ENCODE measurements at regions not wholly inside any gene's neighbourhood (a gene's known extent, or its start where the extent isn't known, plus 50 kb on each side); places are given as distances from the start of the nearest gene placed in this dataset.

DNA sequence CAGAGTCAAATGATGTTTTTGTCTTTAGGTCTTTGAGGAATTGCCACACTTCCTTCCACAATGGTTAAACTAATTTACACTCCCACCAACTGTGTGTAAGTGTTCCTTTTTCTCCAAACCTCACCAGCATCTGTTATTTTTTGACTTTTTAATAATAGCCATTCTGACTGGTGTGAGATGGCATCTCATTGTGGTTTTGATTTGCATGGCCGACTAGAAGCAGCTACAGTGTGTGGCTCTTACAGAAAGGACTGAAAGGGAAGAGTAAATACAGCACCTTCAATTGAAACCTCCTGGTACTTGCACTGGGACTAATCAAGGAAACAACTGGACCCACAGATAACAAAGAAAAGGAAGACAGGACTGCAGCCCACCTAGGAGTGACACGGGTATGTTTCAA is 668.0 kb upstream of the RGS18 start:
- H3K4me1 ChIP-seq, result no peaks in the 10 kb centered on the region
- H3K4me3 ChIP-seq, result no peak overlapping the region
- H3K36me3 ChIP-seq, result no peaks in the 10 kb centered on the region
- TF ChIP-seq EP300 (IDR thresholded peaks at IDR 0.05), result no peak
- peaks cover 0 to 13% (median 4%) of the 10 kb centered on the region in 4 donors for H3K9me3 ChIP-seq
- no peak for DNase-seq (ENCODE audit: extremely low spot score)
- intact Hi-C loops (cut with DNase I), result no loop called here
- WGBS, result 81% methylated on average over 2 of the region's 2 CpGs
- H3K27ac ChIP-seq (replicated peaks in 1 of 4), result no peak overlapping the region
- no peaks in the 10 kb centered on the region for H3K27me3 ChIP-seq

DNA sequence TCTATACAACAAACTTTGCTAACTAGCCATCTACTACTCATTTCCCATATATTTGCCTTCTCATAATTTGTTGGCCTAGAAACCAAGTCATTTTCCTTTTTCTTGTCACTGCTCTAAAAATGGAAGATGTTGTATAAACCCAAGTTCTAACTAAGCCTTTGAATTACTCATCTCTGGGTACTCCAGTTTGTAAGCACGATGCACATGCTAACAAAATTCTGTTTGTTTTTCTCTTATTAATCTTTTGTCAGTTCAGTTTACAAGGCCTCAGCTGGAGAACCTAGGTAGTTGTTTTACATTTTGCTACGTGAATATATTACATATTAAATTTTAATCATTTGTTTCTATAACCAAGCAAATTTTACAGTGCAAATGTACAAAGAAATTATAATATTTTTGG is 663.2 kb upstream of the RGS18 start:
- Histone ChIP-seq H3K36me3 (no peaks in the 10 kb centered on the region), H3K4me3 (no peak overlapping the region), H3K9me3 (no peaks in the 10 kb centered on the region), H3K27ac (replicated peaks in 1 of 4) (no peak overlapping the region), H3K27me3 (no peaks in the 10 kb centered on the region), H3K4me1 (no peaks in the 10 kb centered on the region)
- TF ChIP-seq POLR2A (IDR thresholded peaks at IDR 0.05; ENCODE audit: low read depth) (no peak), EP300 (IDR thresholded peaks at IDR 0.05) (no peak), POLR2AphosphoS5 (IDR thresholded peaks at IDR 0.05) (no peak)
- TF ChIP-seq, protein P1, sequence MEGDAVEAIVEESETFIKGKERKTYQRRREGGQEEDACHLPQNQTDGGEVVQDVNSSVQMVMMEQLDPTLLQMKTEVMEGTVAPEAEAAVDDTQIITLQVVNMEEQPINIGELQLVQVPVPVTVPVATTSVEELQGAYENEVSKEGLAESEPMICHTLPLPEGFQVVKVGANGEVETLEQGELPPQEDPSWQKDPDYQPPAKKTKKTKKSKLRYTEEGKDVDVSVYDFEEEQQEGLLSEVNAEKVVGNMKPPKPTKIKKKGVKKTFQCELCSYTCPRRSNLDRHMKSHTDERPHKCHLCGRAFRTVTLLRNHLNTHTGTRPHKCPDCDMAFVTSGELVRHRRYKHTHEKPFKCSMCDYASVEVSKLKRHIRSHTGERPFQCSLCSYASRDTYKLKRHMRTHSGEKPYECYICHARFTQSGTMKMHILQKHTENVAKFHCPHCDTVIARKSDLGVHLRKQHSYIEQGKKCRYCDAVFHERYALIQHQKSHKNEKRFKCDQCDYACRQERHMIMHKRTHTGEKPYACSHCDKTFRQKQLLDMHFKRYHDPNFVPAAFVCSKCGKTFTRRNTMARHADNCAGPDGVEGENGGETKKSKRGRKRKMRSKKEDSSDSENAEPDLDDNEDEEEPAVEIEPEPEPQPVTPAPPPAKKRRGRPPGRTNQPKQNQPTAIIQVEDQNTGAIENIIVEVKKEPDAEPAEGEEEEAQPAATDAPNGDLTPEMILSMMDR (IDR thresholded peaks at IDR 0.05), result no peak
- intact Hi-C loops (cut with DNase I), result no loop called here
- DNase-seq (ENCODE audit: extremely low spot score), result no peak
- 75% methylated on average over 2 of the region's 2 CpGs for WGBS

DNA sequence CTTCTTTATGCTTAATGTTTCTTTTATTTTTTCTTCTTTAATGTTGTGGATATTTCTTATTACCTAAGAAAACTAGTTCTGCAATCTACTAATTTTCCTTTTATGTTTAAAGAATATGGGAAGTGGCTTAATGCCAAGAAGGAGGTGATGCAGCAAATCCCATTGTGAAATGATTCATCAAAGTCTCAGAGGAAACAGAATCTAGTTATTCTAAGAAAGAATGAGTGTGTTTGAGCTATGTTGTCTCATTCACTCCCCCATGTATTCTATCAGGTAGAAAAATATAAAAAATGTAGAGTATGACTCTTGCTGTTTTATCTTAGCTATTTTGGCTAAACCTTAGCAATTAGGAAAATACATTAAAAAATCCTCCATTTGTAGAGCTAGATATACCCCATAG is 659.9 kb upstream of the RGS18 start:
- TF ChIP-seq, protein P1 (IDR thresholded peaks at IDR 0.05), result no peak
- TF ChIP-seq POLR2AphosphoS5 (IDR thresholded peaks at IDR 0.05) (no peak), POLR2A (IDR thresholded peaks at IDR 0.05; ENCODE audit: low read depth) (no peak), EP300 (IDR thresholded peaks at IDR 0.05) (no peak)
- Histone ChIP-seq H3K27ac (replicated peaks in 1 of 4) (no peak overlapping the region), H3K36me3 (no peaks in the 10 kb centered on the region), H3K4me3 (no peak overlapping the region), H3K27me3 (no peaks in the 10 kb centered on the region), H3K9me3 (no peaks in the 10 kb centered on the region), H3K4me1 (peaks cover 0 to 3% (median 0%) of the 10 kb centered on the region in 4 donors)
- no peak for DNase-seq (ENCODE audit: extremely low spot score)
- intact Hi-C loops (cut with DNase I), result no loop called here

DNA sequence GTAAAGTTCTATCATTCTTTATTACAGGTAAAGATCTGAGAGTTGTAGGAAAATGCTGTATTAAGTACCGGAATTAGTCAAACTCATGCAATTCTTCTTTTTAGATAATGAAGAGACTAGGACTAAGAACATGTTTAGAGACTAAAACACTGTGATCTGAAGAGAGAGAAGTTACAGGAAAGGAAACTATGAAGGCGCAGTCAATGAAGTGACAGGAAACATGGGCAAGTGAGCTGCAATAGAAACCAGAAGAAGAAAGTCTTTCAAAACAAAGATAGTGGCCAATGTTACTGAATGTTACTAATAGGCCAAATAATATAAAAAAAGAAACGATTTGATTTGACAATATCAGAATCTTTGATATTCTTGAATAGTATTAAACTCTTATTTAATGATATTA is 659.4 kb upstream of the RGS18 start:
- DNase-seq (ENCODE audit: extremely low spot score), result no peak
- intact Hi-C loops (cut with DNase I), result no loop called here
- Histone ChIP-seq H3K27me3 (no peaks in the 10 kb centered on the region), H3K4me1 (peaks cover 0 to 3% (median 0%) of the 10 kb centered on the region in 4 donors), H3K36me3 (no peaks in the 10 kb centered on the region), H3K27ac (replicated peaks in 1 of 4) (no peak overlapping the region), H3K9me3 (no peaks in the 10 kb centered on the region), H3K4me3 (no peak overlapping the region)
- TF ChIP-seq, protein P1 (IDR thresholded peaks at IDR 0.05), result no peak
- TF ChIP-seq POLR2AphosphoS5 (IDR thresholded peaks at IDR 0.05) (no peak), POLR2A (IDR thresholded peaks at IDR 0.05; ENCODE audit: low read depth) (no peak), EP300 (IDR thresholded peaks at IDR 0.05) (no peak)
- 82% methylated on average over 3 of the region's 3 CpGs for WGBS

DNA sequence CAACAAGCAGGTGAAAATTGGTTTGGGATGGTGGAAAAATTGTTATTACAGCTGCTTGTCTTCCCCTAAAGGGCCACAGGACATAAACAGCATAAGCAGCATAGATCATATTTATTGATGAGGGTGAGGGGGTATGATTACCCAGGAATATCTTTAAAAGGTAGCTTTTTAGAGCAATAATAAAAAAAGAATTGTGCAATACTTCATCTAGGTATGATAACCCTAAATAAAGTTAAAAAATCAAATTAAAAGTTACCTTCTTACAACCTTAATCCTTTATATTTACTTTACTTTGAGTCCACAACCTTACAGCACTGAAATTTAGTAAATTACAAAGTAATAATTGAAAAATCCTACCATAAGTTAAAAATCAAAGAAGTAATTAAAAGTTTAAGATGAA is 653.3 kb upstream of the RGS18 start:
- no peaks in the 10 kb centered on the region for H3K27me3 ChIP-seq
- no peaks in the 10 kb centered on the region for H3K9me3 ChIP-seq
- intact Hi-C loops (cut with DNase I), result no loop called here

More for the DNA sequence above, 653.3 kb upstream of the RGS18 start:
- no peak for TF ChIP-seq POLR2AphosphoS5 (IDR thresholded peaks at IDR 0.05)
- no peak for TF ChIP-seq EP300 (IDR thresholded peaks at IDR 0.05)
- TF ChIP-seq POLR2A (IDR thresholded peaks at IDR 0.05; ENCODE audit: low read depth), result no peak
- TF ChIP-seq, protein P1 (IDR thresholded peaks at IDR 0.05), result no peak
- DNase-seq (ENCODE audit: extremely low spot score), result no peak
- H3K4me3 ChIP-seq, result no peak overlapping the region
- H3K36me3 ChIP-seq, result no peaks in the 10 kb centered on the region
- peaks cover 0 to 3% (median 0%) of the 10 kb centered on the region in 4 donors for H3K4me1 ChIP-seq
- H3K27ac ChIP-seq (replicated peaks in 1 of 4), result no peak overlapping the region
